ENCODE measurements at regions not wholly inside any gene's neighbourhood (a gene's known extent, or its start where the extent isn't known, plus 50 kb on each side); places are given as distances from the start of the nearest gene placed in this dataset.

- no peak for TF ChIP-seq POLR2A (IDR thresholded peaks at IDR 0.05)
- TF ChIP-seq CTCF (IDR thresholded peaks at IDR 0.05), result no peak
Measured at GRCh38 chr7:25347360-25348066, 119.2 kb upstream of the NPVF start.
